Breast epithelium (tissue), 3 donors: ENCODE measurements at regions not wholly inside any gene's neighbourhood (a gene's known extent, or its start where the extent isn't known, plus 50 kb on each side); places are given as distances from the start of the nearest gene placed in this dataset.

Experiments
- POLR2A ChIP-seq: fragments of 450-650 bp; IDR thresholded peaks from one replicate; pipeline ENCODE4 v1.6.1; 2016; ENCODE audit warnings: antibody characterized with exemption, mild to moderate bottlenecking, moderate library complexity
- TF ChIP-seq, protein P1 (sequence below), 3 donors: fragments of 450-650 bp; IDR thresholded peaks; one replicate each; pipeline ENCODE4 v1.5.1; 2016 to 2017; ENCODE audit warnings: antibody characterized with exemption in 3 of 3, mild to moderate bottlenecking in 3 of 3, moderate library complexity in 3 of 3

DNA sequence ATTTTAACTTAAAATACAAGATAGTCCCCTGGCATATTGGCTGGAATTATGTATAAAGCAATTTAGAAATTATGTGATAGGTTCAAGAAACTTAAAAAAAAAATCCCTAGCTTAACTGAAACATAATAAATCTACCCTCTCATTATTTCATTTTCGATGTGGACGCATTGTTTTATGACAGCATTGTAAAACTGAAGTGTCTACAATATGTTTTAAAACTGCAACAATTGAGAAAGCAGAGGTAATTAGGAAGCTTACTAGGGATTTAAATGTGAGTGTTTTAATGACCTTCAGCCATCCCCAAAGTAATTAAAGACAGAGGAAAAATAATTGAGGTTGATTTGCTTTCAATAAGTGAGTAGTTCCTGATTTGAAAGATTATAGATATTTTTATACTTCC, 776.0 kb downstream of the TBC1D32 start:
- TF ChIP-seq, protein P1, sequence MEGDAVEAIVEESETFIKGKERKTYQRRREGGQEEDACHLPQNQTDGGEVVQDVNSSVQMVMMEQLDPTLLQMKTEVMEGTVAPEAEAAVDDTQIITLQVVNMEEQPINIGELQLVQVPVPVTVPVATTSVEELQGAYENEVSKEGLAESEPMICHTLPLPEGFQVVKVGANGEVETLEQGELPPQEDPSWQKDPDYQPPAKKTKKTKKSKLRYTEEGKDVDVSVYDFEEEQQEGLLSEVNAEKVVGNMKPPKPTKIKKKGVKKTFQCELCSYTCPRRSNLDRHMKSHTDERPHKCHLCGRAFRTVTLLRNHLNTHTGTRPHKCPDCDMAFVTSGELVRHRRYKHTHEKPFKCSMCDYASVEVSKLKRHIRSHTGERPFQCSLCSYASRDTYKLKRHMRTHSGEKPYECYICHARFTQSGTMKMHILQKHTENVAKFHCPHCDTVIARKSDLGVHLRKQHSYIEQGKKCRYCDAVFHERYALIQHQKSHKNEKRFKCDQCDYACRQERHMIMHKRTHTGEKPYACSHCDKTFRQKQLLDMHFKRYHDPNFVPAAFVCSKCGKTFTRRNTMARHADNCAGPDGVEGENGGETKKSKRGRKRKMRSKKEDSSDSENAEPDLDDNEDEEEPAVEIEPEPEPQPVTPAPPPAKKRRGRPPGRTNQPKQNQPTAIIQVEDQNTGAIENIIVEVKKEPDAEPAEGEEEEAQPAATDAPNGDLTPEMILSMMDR (IDR thresholded peaks at IDR 0.05), result no peak
- no peak for TF ChIP-seq POLR2A
